Neural progenitor cell (in vitro differentiated cells): ENCODE measurements at regions not wholly inside any gene's neighbourhood (a gene's known extent, or its start where the extent isn't known, plus 50 kb on each side); places are given as distances from the start of the nearest gene placed in this dataset.

Experiments
- DNase-seq: peaks from one replicate; pipeline ENCODE4 v3.0.0-alpha.2; 2016; ENCODE audit warnings: low spot score
- H2AFZ ChIP-seq: fragments of 200-600 bp; sonication (generic); replicated peaks from 2 replicates; pipeline ENCODE4 v1.6.1; 2016; ENCODE audit warnings: antibody characterized with exemption
- H3F3A ChIP-seq: fragments of 200-600 bp; sonication (generic); 2 replicates; pipeline ENCODE4 v1.6.1; 2016; ENCODE audit warnings: antibody characterized with exemption, low read depth
- H3K27ac ChIP-seq: fragments of 200-600 bp; sonication (generic); 2 replicates; pipeline ENCODE4 v1.5.1; 2016; ENCODE audit warnings: mild to moderate bottlenecking
- H3K27me3 ChIP-seq: fragments of 200-600 bp; sonication (generic); 2 replicates; pipeline ENCODE4 v1.6.1; 2016; ENCODE audit warnings: mild to moderate bottlenecking, moderate library complexity
- H3K36me3 ChIP-seq: fragments of 200-600 bp; sonication (generic); 2 replicates; pipeline ENCODE4 v1.5.1; 2016
- H3K4me1 ChIP-seq: fragments of 200-600 bp; sonication (generic); 2 replicates; pipeline ENCODE4 v1.6.1; 2016; ENCODE audit warnings: mixed run types
- H3K4me2 ChIP-seq: fragments of 200-600 bp; sonication (generic); 2 replicates; pipeline ENCODE4 v1.6.1; 2016
- H3K4me3 ChIP-seq: fragments of 200-600 bp; sonication (generic); 2 replicates; pipeline ENCODE4 v1.5.1; 2016
- H3K79me2 ChIP-seq: fragments of 200-600 bp; sonication (generic); 2 replicates; pipeline ENCODE4 v1.6.1; 2016; ENCODE audit warnings: low read depth
- H3K9ac ChIP-seq: fragments of 200-600 bp; sonication (generic); 2 replicates; pipeline ENCODE4 v1.6.1; 2016
- H3K9me3 ChIP-seq: fragments of 200-600 bp; sonication (generic); 2 replicates; pipeline ENCODE4 v1.5.1; 2016; ENCODE audit warnings: low read depth
- H4K20me1 ChIP-seq: fragments of 200-600 bp; sonication (generic); 2 replicates; pipeline ENCODE4 v1.6.1; 2016; ENCODE audit warnings: low read depth
- H3K27ac Mint-ChIP-seq: 3 replicates; pipeline ENCODE4 v1.8.0; 2021; ENCODE audit warnings: mixed read lengths
- H3K27me3 Mint-ChIP-seq: 2 replicates; pipeline ENCODE4 v1.8.0; 2022; ENCODE audit warnings: low read depth, mild to moderate bottlenecking, inconsistent platforms, moderate library complexity, mixed read lengths; ENCODE audit not compliant: insufficient read depth
- H3K36me3 Mint-ChIP-seq: 3 replicates; pipeline ENCODE4 v1.8.0; 2021; ENCODE audit warnings: mixed read lengths
- H3K4me1 Mint-ChIP-seq: 3 replicates; pipeline ENCODE4 v1.8.0; 2021; ENCODE audit warnings: mixed read lengths
- H3K4me3 Mint-ChIP-seq: 3 replicates; pipeline ENCODE4 v1.8.0; 2021; ENCODE audit warnings: mild to moderate bottlenecking, moderate library complexity, mixed read lengths
- H3K9me3 Mint-ChIP-seq: 3 replicates; pipeline ENCODE4 v1.8.0; 2020; ENCODE audit warnings: mixed read lengths
- CTCF ChIP-seq: fragments of 200-600 bp; sonication (generic); IDR thresholded peaks from 2 replicates; pipeline ENCODE4 v1.5.1; 2017; ENCODE audit warnings: antibody characterized with exemption, mild to moderate bottlenecking
- EZH2 ChIP-seq: fragments of 200-600 bp; sonication (generic); IDR thresholded peaks from 2 replicates; pipeline ENCODE4 v1.6.1; 2017; ENCODE audit warnings: antibody characterized with exemption, mild to moderate bottlenecking, moderate library complexity
- EZH2phosphoT487 ChIP-seq: fragments of 200-600 bp; sonication (generic); IDR thresholded peaks from 2 replicates; pipeline ENCODE4 v1.6.1; 2017; ENCODE audit warnings: antibody characterized with exemption

GRCh38 chr2:76612764-76613163, 902.0 kb upstream of the GCFC2 start:
- no peak overlapping the region for H3K4me3 Mint-ChIP-seq
- no peak for DNase-seq
- Histone ChIP-seq H3K27me3 (no peaks in the 10 kb centered on the region), H3K4me1 (peaks cover 14% of the 10 kb centered on the region), H3F3A (peaks cover 11% of the 10 kb centered on the region), H3K79me2 (no peaks in the 10 kb centered on the region), H3K4me3 (no peak overlapping the region), H3K9me3 (no peaks in the 10 kb centered on the region), H4K20me1 (no peaks in the 10 kb centered on the region), H3K27ac (no peak overlapping the region), H3K4me2 (no peak overlapping the region), H3K9ac (no peak overlapping the region), H3K36me3 (no peaks in the 10 kb centered on the region), H2AFZ (no peak overlapping the region)
- H3K4me1 Mint-ChIP-seq = peaks cover 3% of the 10 kb centered on the region
- no peaks in the 10 kb centered on the region for H3K9me3 Mint-ChIP-seq
- H3K36me3 Mint-ChIP-seq = no peaks in the 10 kb centered on the region
- H3K27me3 Mint-ChIP-seq = no peaks in the 10 kb centered on the region
- no peak overlapping the region for H3K27ac Mint-ChIP-seq
- TF ChIP-seq CTCF (no peak), EZH2 (no peak), EZH2phosphoT487 (no peak)

DNA sequence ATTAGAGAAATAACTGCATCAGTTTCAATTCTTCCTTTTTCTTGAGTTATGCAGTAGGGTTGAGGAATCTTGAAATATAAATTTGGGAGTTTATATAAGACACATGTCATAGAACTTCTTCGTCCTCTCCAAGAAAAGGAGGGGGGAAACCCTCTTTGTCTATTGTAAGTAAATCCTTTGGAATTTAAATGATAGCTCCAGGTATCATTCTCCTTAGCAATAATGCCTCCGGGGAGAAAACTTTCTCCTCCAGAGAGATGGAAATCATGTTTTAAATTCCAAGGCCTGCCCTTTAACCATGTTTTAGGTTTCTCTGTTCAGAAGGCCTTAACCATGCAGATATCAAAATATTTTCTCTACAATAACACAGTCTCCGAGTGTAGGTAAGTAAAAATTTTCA, 899.7 kb upstream of the GCFC2 start:
- no peaks in the 10 kb centered on the region for H4K20me1 ChIP-seq
- peaks cover 14% of the 10 kb centered on the region for H3K4me1 ChIP-seq
- H2AFZ ChIP-seq = no peak overlapping the region
- no peak overlapping the region for H3K9ac ChIP-seq
- peaks cover 11% of the 10 kb centered on the region for H3F3A ChIP-seq
- H3K4me2 ChIP-seq = no peak overlapping the region
- Mint-ChIP-seq H3K4me1 (peaks cover 3% of the 10 kb centered on the region), H3K27me3 (no peaks in the 10 kb centered on the region), H3K27ac (no peak overlapping the region), H3K9me3 (no peaks in the 10 kb centered on the region), H3K36me3 (no peaks in the 10 kb centered on the region), H3K4me3 (no peak overlapping the region)
- no peak overlapping the region for H3K27ac ChIP-seq
- H3K9me3 ChIP-seq = no peaks in the 10 kb centered on the region
- H3K79me2 ChIP-seq = no peaks in the 10 kb centered on the region
- TF ChIP-seq EZH2phosphoT487 = no peak
- TF ChIP-seq CTCF = no peak
- no peak for TF ChIP-seq EZH2
- no peaks in the 10 kb centered on the region for H3K36me3 ChIP-seq
- DNase-seq = no peak
- H3K27me3 ChIP-seq = no peaks in the 10 kb centered on the region
- no peak overlapping the region for H3K4me3 ChIP-seq

DNA sequence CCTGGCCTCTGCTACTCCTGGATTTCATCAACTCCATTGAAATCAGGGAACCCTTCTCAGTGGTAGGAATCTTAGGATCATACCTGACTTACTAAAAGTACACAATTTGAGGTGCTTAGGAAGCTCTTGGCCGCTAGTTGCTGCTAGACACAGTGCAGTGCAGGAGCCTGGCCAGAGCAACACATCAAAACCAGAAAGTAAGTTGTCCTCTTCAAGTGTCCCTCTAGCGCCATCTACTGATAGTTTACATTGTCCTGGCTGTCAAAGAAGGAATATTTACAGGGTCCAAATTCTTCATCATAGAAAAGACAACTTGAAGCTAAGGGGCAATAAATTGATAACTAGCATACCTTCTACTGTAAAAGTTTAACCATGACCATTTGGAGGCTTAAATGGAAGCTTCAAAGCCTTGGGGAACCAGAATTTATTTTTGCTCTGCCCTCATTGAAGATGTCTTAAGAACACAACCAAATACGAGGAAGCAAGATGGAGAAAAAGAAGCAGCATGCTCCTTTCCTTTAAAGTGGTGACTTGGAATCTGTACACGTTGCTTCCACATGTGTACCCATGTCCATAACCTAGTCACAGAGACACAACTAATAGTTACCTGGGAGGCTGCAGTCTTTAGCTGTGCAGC, 889.1 kb upstream of the GCFC2 start:
- H3K4me3 Mint-ChIP-seq = no peak overlapping the region
- H3K9me3 ChIP-seq = no peaks in the 10 kb centered on the region
- H3K9me3 Mint-ChIP-seq = no peaks in the 10 kb centered on the region
- peak; percentile 94 for DNase-seq
- H3K27ac ChIP-seq = no peak overlapping the region
- no peak overlapping the region for H3K4me3 ChIP-seq
- TF ChIP-seq CTCF (peak; percentile 96), EZH2 (no peak)
- no peak overlapping the region for H3K4me2 ChIP-seq
- H3K36me3 ChIP-seq = no peaks in the 10 kb centered on the region
- no peaks in the 10 kb centered on the region for H3K4me1 ChIP-seq
- H4K20me1 ChIP-seq = no peaks in the 10 kb centered on the region
- H3K27me3 ChIP-seq = no peaks in the 10 kb centered on the region
- no peaks in the 10 kb centered on the region for H3K36me3 Mint-ChIP-seq
- H3K9ac ChIP-seq = no peak overlapping the region
- no peaks in the 10 kb centered on the region for H3F3A ChIP-seq
- no peaks in the 10 kb centered on the region for H3K79me2 ChIP-seq
- peak overlapping the region; percentile 6 for H3K27ac Mint-ChIP-seq
- H3K4me1 Mint-ChIP-seq = peaks cover 3% of the 10 kb centered on the region
- no peaks in the 10 kb centered on the region for H3K27me3 Mint-ChIP-seq
- H2AFZ ChIP-seq = peak overlapping the region; percentile 68
